ENCODE measurements at regions not wholly inside any gene's neighbourhood (a gene's known extent, or its start where the extent isn't known, plus 50 kb on each side); places are given as distances from the start of the nearest gene placed in this dataset.

GRCh38 chr4:110989125-110989524 lies 366.2 kb upstream of the PITX2 start:
- TF ChIP-seq POLR2AphosphoS5 (IDR thresholded peaks at IDR 0.05; ENCODE audit: borderline replicate concordance, low read depth, low read length): no peak
- no peak for TF ChIP-seq EZH2 (IDR thresholded peaks at IDR 0.05)
- TF ChIP-seq FOXP2 (optimal IDR thresholded peaks at IDR 0.05; ENCODE audit: control extremely low read depth, extremely low read length, insufficient read depth): no peak

Data from SK-N-MC (cell line).